ENCODE measurements at regions not wholly inside any gene's neighbourhood (a gene's known extent, or its start where the extent isn't known, plus 50 kb on each side); places are given as distances from the start of the nearest gene placed in this dataset.

DNA sequence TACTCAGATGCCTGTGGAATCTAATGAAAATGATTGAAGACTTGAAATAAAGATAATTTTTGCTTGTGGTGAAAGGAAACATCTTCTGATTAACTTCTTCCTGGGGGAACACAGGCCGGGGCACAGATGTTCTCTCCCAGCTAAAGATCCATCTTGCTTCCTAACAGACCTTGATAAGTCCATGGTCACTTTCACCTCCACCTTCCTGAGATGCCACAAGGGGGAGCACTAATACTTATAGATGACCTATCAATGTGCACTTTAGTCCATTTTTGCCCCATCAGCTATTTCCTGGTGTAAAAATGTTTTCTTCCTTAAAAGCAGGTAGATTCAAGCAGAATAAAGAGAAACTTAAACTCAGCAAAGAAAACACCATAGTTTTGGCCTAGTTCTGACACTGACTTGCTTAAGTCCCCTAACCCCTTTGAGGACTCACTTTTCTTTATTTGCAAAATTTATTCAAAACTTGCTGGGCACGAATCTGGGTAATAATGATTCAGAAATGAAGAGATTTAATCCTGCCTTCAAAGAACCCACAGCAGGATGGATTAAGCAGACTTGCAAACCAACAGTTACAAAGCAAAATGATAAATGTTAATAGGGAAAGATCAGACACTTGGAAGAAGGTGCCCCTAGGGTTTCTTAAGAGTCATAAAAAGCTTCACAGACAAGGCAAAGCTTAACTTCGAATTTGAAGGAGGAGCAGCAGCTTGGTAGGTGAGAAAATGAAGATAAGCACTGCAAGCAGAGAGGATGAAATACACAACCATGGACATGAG, 158.7 kb downstream of the RAB38 start:
- Histone ChIP-seq H3F3A (ENCODE audit: low read depth) (no peaks in the 10 kb centered on the region), H3K36me3 (ENCODE audit: insufficient read depth, low read length) (no peaks in the 10 kb centered on the region), H3K4me2 (ENCODE audit: low read depth, low read length, poor library complexity, severe bottlenecking) (no peak overlapping the region), H3K4me3 (ENCODE audit: low read length, poor library complexity, severe bottlenecking) (no peak overlapping the region), H3K27me3 (ENCODE audit: insufficient read depth, low read length, poor library complexity, severe bottlenecking) (no peaks in the 10 kb centered on the region), H3K9me3 (ENCODE audit: insufficient read depth, low read depth, low read length) (no peaks in the 10 kb centered on the region), H3K4me1 (ENCODE audit: insufficient read depth, low read length, poor library complexity, severe bottlenecking) (no peaks in the 10 kb centered on the region), H2AFZ (ENCODE audit: low read length) (peak overlapping the region; percentile 37), H3K79me2 (ENCODE audit: insufficient read depth, low read length) (no peaks in the 10 kb centered on the region), H4K20me1 (ENCODE audit: insufficient read depth, low read length, poor library complexity, severe bottlenecking) (no peaks in the 10 kb centered on the region), H3K9ac (ENCODE audit: low read depth, low read length, poor library complexity, severe bottlenecking) (no peak overlapping the region), H3K9me2 (replicated peaks; ENCODE audit: low read depth, low read length) (no peaks in the 10 kb centered on the region)
- TF ChIP-seq, protein P1, sequence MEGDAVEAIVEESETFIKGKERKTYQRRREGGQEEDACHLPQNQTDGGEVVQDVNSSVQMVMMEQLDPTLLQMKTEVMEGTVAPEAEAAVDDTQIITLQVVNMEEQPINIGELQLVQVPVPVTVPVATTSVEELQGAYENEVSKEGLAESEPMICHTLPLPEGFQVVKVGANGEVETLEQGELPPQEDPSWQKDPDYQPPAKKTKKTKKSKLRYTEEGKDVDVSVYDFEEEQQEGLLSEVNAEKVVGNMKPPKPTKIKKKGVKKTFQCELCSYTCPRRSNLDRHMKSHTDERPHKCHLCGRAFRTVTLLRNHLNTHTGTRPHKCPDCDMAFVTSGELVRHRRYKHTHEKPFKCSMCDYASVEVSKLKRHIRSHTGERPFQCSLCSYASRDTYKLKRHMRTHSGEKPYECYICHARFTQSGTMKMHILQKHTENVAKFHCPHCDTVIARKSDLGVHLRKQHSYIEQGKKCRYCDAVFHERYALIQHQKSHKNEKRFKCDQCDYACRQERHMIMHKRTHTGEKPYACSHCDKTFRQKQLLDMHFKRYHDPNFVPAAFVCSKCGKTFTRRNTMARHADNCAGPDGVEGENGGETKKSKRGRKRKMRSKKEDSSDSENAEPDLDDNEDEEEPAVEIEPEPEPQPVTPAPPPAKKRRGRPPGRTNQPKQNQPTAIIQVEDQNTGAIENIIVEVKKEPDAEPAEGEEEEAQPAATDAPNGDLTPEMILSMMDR (conservative IDR thresholded peaks at IDR 0.05; ENCODE audit: low read length) = peak; percentile 95
- TF ChIP-seq EZH2phosphoT487 (IDR thresholded peaks at IDR 0.05; ENCODE audit: borderline replicate concordance) = no peak

DNA sequence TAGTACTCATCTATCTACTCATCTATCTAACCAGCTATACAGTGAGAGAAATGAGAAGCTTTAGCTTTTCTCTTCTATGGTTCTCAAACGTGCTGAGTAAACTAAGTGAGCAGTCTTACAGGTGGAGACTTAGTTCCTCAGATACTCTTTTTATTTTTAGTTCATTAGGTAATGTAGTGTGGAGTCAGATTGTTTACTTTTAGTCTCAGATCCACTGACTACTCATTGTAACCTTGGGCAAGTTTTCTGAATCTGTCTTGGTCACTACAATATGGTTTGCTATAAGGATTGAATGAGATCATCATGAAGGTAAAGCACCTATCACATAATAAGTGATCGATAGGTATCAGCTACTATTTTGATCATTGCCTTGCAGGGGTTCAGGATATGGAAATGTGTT, 160.1 kb downstream of the RAB38 start:
- H3K9ac ChIP-seq (ENCODE audit: low read depth, low read length, poor library complexity, severe bottlenecking) = no peak overlapping the region
- H3K4me1 ChIP-seq (ENCODE audit: insufficient read depth, low read length, poor library complexity, severe bottlenecking) = no peaks in the 10 kb centered on the region
- no peaks in the 10 kb centered on the region for H3K9me2 ChIP-seq (replicated peaks; ENCODE audit: low read depth, low read length)
- no peaks in the 10 kb centered on the region for H3K27me3 ChIP-seq (ENCODE audit: insufficient read depth, low read length, poor library complexity, severe bottlenecking)
- no peak overlapping the region for H3K4me2 ChIP-seq (ENCODE audit: low read depth, low read length, poor library complexity, severe bottlenecking)
- no peaks in the 10 kb centered on the region for H3F3A ChIP-seq (ENCODE audit: low read depth)
- no peak for TF ChIP-seq EZH2phosphoT487 (IDR thresholded peaks at IDR 0.05; ENCODE audit: borderline replicate concordance)
- TF ChIP-seq, protein P1 (conservative IDR thresholded peaks at IDR 0.05; ENCODE audit: low read length) = no peak
- no peak overlapping the region for H3K4me3 ChIP-seq (ENCODE audit: low read length, poor library complexity, severe bottlenecking)
- H3K9me3 ChIP-seq (ENCODE audit: insufficient read depth, low read depth, low read length) = no peaks in the 10 kb centered on the region
- no peaks in the 10 kb centered on the region for H4K20me1 ChIP-seq (ENCODE audit: insufficient read depth, low read length, poor library complexity, severe bottlenecking)
- H2AFZ ChIP-seq (ENCODE audit: low read length) = no peak overlapping the region
- H3K36me3 ChIP-seq (ENCODE audit: insufficient read depth, low read length) = no peaks in the 10 kb centered on the region
- H3K79me2 ChIP-seq (ENCODE audit: insufficient read depth, low read length) = no peaks in the 10 kb centered on the region

DNA sequence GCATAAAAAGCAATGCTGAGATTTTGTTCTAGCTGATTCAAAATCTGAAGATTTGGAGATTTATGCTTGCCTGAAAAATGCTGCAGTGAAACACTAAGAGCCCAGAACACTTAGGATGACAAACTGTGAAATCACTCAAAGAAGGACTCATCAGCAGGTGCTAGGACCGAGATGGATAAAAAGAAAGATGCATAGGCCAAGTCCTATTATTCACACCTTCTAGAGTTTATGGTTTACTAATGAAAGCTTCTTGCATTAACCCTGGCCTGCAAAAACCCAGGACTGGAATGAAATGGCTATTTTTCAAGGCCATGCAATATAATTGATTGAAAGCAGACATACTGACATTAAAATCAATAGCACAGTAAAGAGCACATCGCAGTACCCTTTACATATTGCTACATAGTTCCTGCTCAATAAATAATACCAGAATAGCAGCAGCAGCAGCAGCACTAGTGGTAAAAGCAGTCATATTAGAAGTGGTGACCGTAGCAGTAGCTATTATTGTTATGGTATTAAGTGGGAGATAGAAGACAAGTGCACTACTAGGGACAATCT, 161.7 kb downstream of the RAB38 start:
- Histone ChIP-seq H3K4me1 (ENCODE audit: insufficient read depth, low read length, poor library complexity, severe bottlenecking) (no peaks in the 10 kb centered on the region), H3K9me3 (ENCODE audit: insufficient read depth, low read depth, low read length) (no peaks in the 10 kb centered on the region), H3K27me3 (ENCODE audit: insufficient read depth, low read length, poor library complexity, severe bottlenecking) (no peaks in the 10 kb centered on the region), H3K36me3 (ENCODE audit: insufficient read depth, low read length) (no peaks in the 10 kb centered on the region), H3K9me2 (replicated peaks; ENCODE audit: low read depth, low read length) (no peaks in the 10 kb centered on the region), H2AFZ (ENCODE audit: low read length) (no peak overlapping the region), H3F3A (ENCODE audit: low read depth) (no peaks in the 10 kb centered on the region), H3K79me2 (ENCODE audit: insufficient read depth, low read length) (no peaks in the 10 kb centered on the region), H3K4me2 (ENCODE audit: low read depth, low read length, poor library complexity, severe bottlenecking) (no peak overlapping the region), H3K4me3 (ENCODE audit: low read length, poor library complexity, severe bottlenecking) (no peak overlapping the region), H4K20me1 (ENCODE audit: insufficient read depth, low read length, poor library complexity, severe bottlenecking) (no peaks in the 10 kb centered on the region), H3K9ac (ENCODE audit: low read depth, low read length, poor library complexity, severe bottlenecking) (no peak overlapping the region)
- TF ChIP-seq, protein P1 (conservative IDR thresholded peaks at IDR 0.05; ENCODE audit: low read length) = no peak
- TF ChIP-seq EZH2phosphoT487 (IDR thresholded peaks at IDR 0.05; ENCODE audit: borderline replicate concordance) = no peak
